ENCODE measurements at regions not wholly inside any gene's neighbourhood (a gene's known extent, or its start where the extent isn't known, plus 50 kb on each side); places are given as distances from the start of the nearest gene placed in this dataset.

DNA sequence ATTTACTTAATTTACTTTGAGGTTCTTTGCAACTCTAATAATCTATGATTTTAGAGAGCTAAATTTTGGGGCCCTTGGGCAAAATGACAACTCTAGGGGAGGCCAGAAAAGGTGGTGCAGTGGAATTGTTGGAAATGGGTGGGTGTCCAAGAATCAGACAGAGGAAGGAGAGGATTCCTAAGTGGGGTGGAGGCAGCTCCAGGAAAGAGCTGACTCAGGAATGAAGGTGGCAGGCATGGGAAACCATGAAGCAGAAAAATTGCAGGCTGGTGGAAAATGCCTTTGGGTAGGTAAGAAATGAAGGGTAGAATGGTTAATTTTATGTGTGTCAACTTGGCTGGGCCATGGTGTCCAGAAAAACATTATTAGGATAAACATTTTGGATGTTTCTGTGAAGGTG, 248.5 kb upstream of the TUT7 start:
- TF ChIP-seq EP300 (IDR thresholded peaks at IDR 0.05; ENCODE audit: borderline replicate concordance in 1 of 2, low read depth in 1 of 2, low read length in 1 of 2): no peak
- TF ChIP-seq YY1 (IDR thresholded peaks at IDR 0.05; ENCODE audit: low read depth): no peak
- TF ChIP-seq, protein P1, sequence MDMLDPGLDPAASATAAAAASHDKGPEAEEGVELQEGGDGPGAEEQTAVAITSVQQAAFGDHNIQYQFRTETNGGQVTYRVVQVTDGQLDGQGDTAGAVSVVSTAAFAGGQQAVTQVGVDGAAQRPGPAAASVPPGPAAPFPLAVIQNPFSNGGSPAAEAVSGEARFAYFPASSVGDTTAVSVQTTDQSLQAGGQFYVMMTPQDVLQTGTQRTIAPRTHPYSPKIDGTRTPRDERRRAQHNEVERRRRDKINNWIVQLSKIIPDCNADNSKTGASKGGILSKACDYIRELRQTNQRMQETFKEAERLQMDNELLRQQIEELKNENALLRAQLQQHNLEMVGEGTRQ (IDR thresholded peaks at IDR 0.05; ENCODE audit: borderline replicate concordance, low read depth, low read length): no peak
- TF ChIP-seq, protein P2, sequence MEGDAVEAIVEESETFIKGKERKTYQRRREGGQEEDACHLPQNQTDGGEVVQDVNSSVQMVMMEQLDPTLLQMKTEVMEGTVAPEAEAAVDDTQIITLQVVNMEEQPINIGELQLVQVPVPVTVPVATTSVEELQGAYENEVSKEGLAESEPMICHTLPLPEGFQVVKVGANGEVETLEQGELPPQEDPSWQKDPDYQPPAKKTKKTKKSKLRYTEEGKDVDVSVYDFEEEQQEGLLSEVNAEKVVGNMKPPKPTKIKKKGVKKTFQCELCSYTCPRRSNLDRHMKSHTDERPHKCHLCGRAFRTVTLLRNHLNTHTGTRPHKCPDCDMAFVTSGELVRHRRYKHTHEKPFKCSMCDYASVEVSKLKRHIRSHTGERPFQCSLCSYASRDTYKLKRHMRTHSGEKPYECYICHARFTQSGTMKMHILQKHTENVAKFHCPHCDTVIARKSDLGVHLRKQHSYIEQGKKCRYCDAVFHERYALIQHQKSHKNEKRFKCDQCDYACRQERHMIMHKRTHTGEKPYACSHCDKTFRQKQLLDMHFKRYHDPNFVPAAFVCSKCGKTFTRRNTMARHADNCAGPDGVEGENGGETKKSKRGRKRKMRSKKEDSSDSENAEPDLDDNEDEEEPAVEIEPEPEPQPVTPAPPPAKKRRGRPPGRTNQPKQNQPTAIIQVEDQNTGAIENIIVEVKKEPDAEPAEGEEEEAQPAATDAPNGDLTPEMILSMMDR (IDR thresholded peaks at IDR 0.05): no peak
- TF ChIP-seq GABPA (IDR thresholded peaks at IDR 0.05; ENCODE audit: low read depth): no peak
- no peak for TF ChIP-seq JUND (IDR thresholded peaks at IDR 0.05)
- TF ChIP-seq RFX5 (IDR thresholded peaks at IDR 0.05; ENCODE audit: low read length): no peak
- no peak for TF ChIP-seq POLR2AphosphoS5 (IDR thresholded peaks at IDR 0.05; ENCODE audit: low read depth, low read length)
- TF ChIP-seq ELF1 (IDR thresholded peaks at IDR 0.05): no peak

Measured in SK-N-SH (cell line).